IMR-90 (cell line): ENCODE measurements at regions not wholly inside any gene's neighbourhood (a gene's known extent, or its start where the extent isn't known, plus 50 kb on each side); places are given as distances from the start of the nearest gene placed in this dataset.

ENCODE experiments used
- ATAC-seq: fragments of 200-7000 bp; cut with Tn5 transposase; 2 replicates; pipeline ENCODE4 v1.9.1; 2020; ENCODE audit warnings: low read depth, mild to moderate bottlenecking, moderate library complexity
- BruUV-seq: library from RNA; stranded (reverse); fragments of 400-500 nt; replicated peaks from 2 replicates; lab custom pipeline; 2021; lab: Mats Ljungman, UMichigan
- CTCF ChIA-PET: fragments of 300-600 bp; formaldehyde crosslinking; extraction: SDS; loops from one replicate; lab custom pipeline; 2021; ENCODE audit warnings: antibody characterized with exemption; lab: Yijun Ruan, JAX
- POLR2A ChIA-PET: fragments of 300-600 bp; sonication (Branson Sonifier 250); formaldehyde crosslinking; loops from one replicate; lab custom pipeline; 2022; ENCODE audit warnings: antibody characterized with exemption; ENCODE audit not compliant: unreplicated experiment; lab: Charles Lee
- DNase-seq: peaks from one replicate; pipeline ENCODE4 v3.0.0; 2013
- H2AFZ ChIP-seq: replicated peaks from 2 replicates; pipeline ENCODE3; 2013; ENCODE audit warnings: low read length, mild to moderate bottlenecking; ENCODE audit not compliant: poor library complexity
- H2AK5ac ChIP-seq: 2 replicates; pipeline ENCODE4 v1.6.1; 2013; ENCODE audit warnings: low read depth, low read length, inconsistent platforms
- H2AK9ac ChIP-seq: replicated peaks from 2 replicates; pipeline ENCODE3; 2013; ENCODE audit warnings: mild to moderate bottlenecking, low read depth, low read length, moderate library complexity; ENCODE audit not compliant: poor library complexity
- H2BK120ac ChIP-seq: 2 replicates; pipeline ENCODE4 v1.6.1; 2013; ENCODE audit warnings: low read depth, low read length, inconsistent platforms
- H2BK15ac ChIP-seq: 3 replicates; pipeline ENCODE4 v1.6.1; 2013; ENCODE audit warnings: low read depth, low read length, inconsistent platforms
- H2BK20ac ChIP-seq: 2 replicates; pipeline ENCODE4 v1.6.1; 2013; ENCODE audit warnings: low read depth, mild to moderate bottlenecking, inconsistent platforms, low read length, moderate library complexity
- H2BK5ac ChIP-seq: 2 replicates; pipeline ENCODE4 v1.6.1; 2013; ENCODE audit warnings: mild to moderate bottlenecking, low read depth, low read length, inconsistent platforms; ENCODE audit not compliant: poor library complexity, severe bottlenecking
- H3K14ac ChIP-seq: replicated peaks from 2 replicates; pipeline ENCODE4 v1.6.1; 2013; ENCODE audit warnings: low read depth, low read length, inconsistent platforms
- H3K18ac ChIP-seq: 2 replicates; pipeline ENCODE4 v1.6.1; 2013; ENCODE audit warnings: low read depth, low read length, control low read depth
- H3K23ac ChIP-seq: 2 replicates; pipeline ENCODE4 v1.6.1; 2013; ENCODE audit warnings: low read depth, low read length, inconsistent platforms
- H3K27ac ChIP-seq: 2 replicates; pipeline ENCODE4 v1.5.1; 2013; ENCODE audit warnings: mild to moderate bottlenecking, control low read depth, low read length; ENCODE audit not compliant: insufficient read depth
- H3K27me3 ChIP-seq: 2 replicates; pipeline ENCODE4 v1.6.1; 2013; ENCODE audit warnings: low read length; ENCODE audit not compliant: control insufficient read depth, insufficient read depth
- H3K36me3 ChIP-seq: 2 replicates; pipeline ENCODE4 v1.6.1; 2013; ENCODE audit warnings: low read length, mixed read lengths; ENCODE audit not compliant: control insufficient read depth, insufficient read depth
- H3K4ac ChIP-seq: 2 replicates; pipeline ENCODE4 v1.6.1; 2013; ENCODE audit warnings: low read depth, low read length, inconsistent platforms
- H3K4me1 ChIP-seq: 2 replicates; pipeline ENCODE4 v1.6.1; 2013; ENCODE audit warnings: low read length, mixed read lengths; ENCODE audit not compliant: control insufficient read depth, insufficient read depth
- H3K4me2 ChIP-seq: 2 replicates; pipeline ENCODE4 v1.6.1; 2013; ENCODE audit warnings: low read depth, mild to moderate bottlenecking, control low read depth, low read length, moderate library complexity
- H3K4me3 ChIP-seq: 2 replicates; pipeline ENCODE4 v1.5.1; 2013; ENCODE audit warnings: low read depth, mild to moderate bottlenecking, control low read depth, low read length, moderate library complexity; ENCODE audit not compliant: insufficient read depth
- H3K56ac ChIP-seq: 2 replicates; pipeline ENCODE4 v1.6.1; 2013; ENCODE audit warnings: low read length, inconsistent platforms; ENCODE audit not compliant: insufficient read depth; ENCODE audit errors: extremely low read depth
- H3K79me1 ChIP-seq, 2 experiments: 2 replicates each; pipeline ENCODE4 v1.6.1; 2013; ENCODE audit warnings: low read length in 2 of 2, inconsistent platforms in 1 of 2, low read depth in 1 of 2
- H3K9ac ChIP-seq: 2 replicates; pipeline ENCODE4 v1.6.1; 2013; ENCODE audit warnings: low read depth, low read length, control low read depth
- H3K9me1 ChIP-seq: 2 replicates; pipeline ENCODE4 v1.6.1; 2013; ENCODE audit warnings: low read length, inconsistent platforms; ENCODE audit not compliant: insufficient read depth
- H3K9me3 ChIP-seq: 2 replicates; pipeline ENCODE4 v1.6.1; 2013; ENCODE audit warnings: low read length; ENCODE audit not compliant: control insufficient read depth, insufficient read depth
- H4K20me1 ChIP-seq: 2 replicates; pipeline ENCODE4 v1.6.1; 2013; ENCODE audit warnings: low read length, inconsistent platforms; ENCODE audit not compliant: insufficient read depth
- H4K5ac ChIP-seq: 2 replicates; pipeline ENCODE4 v1.6.1; 2013; ENCODE audit warnings: mild to moderate bottlenecking, low read depth, low read length, control low read depth
- H4K8ac ChIP-seq, 2 experiments: 2 replicates each; pipeline ENCODE4 v1.6.1; 2013; ENCODE audit warnings: low read depth in 2 of 2, low read length in 2 of 2, control low read depth in 1 of 2, inconsistent platforms in 1 of 2
- H4K91ac ChIP-seq: 2 replicates; pipeline ENCODE4 v1.6.1; 2013; ENCODE audit warnings: low read depth, low read length, inconsistent platforms; ENCODE audit not compliant: insufficient read depth
- MAFK ChIP-seq: IDR thresholded peaks from 2 replicates; pipeline ENCODE4 v1.6.1; 2012; ENCODE audit warnings: low read depth, low read length, improper control_type of control experiment
- WGBS, 2 experiments: methylation state at CpG; one replicate each; pipeline versions ENCODE4 v1.1.5 to v1.1.7; 2013; ENCODE audit warnings: missing lambda C conversion rate in 2 of 2; ENCODE audit not compliant: insufficient read length in 1 of 2; ENCODE audit errors: extremely low coverage in 2 of 2; 5-methylcytosine and 5-hydroxymethylcytosine counted together
- dilution Hi-C: fragments of 300-500 bp; cut with HindIII; formaldehyde crosslinking; loops from one replicate; pipeline ENCODE4 v1.14.3; 2018; ENCODE audit warnings: low sequenced_read_pairs; ENCODE audit not compliant: unreplicated experiment
- in situ Hi-C: fragments of 300-500 bp; cut with MboI; formaldehyde crosslinking; loops from 3 replicates; pipeline ENCODE4 v1.14.3; 2019; ENCODE audit warnings: low sequenced_read_pairs, inconsistent platforms, mixed read lengths
- intact Hi-C: fragments of 100-400 bp; cut with micrococcal nuclease; formaldehyde crosslinking; loops from 2 replicates; pipeline ENCODE4 v1.10.0; 2022

DNA sequence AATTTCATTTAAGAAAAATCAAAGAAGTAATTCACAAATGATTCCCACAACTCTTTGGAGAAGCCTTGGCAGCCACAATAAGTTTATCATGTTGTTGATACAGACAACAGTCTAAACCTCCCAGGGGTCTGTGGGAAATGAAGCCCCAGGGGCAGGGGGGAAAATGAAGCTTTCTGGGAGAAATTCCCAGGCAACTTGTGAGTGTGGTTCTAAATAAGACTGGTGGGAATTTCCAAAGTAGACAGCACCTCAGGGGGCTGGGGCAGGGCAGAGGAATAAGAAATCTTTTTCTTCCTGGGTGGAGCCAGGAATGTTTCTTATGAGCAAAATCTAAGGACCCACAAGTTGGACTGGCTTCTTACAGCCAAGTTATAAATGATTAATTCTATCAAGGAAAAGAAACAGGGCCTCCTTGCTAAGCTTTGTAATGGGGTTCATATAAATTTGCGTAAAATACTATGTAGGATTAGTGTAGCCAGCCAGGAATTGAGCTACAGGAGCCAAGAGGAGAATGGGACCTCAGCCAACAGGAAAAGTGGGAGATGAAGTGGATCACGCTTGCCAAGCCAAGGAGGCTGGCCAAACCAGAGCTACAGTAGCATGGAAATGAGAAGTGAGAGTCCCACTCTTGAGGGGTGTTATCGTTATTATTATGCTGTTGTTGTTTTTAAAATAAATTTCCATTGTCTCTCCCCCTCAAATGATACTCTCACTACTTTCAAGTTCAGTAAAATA is 182.9 kb upstream of the FAR2 start:
- Histone ChIP-seq H3K4me3 (no peak overlapping the region), H4K91ac (no peak overlapping the region), H3K4ac (no peak overlapping the region), H3K9me3 (no peaks in the 10 kb centered on the region), H3K56ac (no peak overlapping the region), H2BK5ac (no peak overlapping the region), H2BK15ac (no peak overlapping the region), H2BK120ac (no peak overlapping the region), H3K27me3 (no peaks in the 10 kb centered on the region), H3K9me1 (no peaks in the 10 kb centered on the region), H4K5ac (no peak overlapping the region), H3K18ac (no peak overlapping the region), H3K4me1 (no peaks in the 10 kb centered on the region), H3K9ac (no peak overlapping the region), H3K14ac (no peak overlapping the region), H3K4me2 (no peak overlapping the region), H2AK9ac (no peak overlapping the region), H2BK20ac (no peak overlapping the region), H3K36me3 (no peaks in the 10 kb centered on the region), H3K79me1 (no peaks in the 10 kb centered on the region), H3K27ac (no peak overlapping the region), H2AK5ac (no peak overlapping the region), H3K23ac (0 out of 2 replicates have a peak overlapping the region, but pooled peaks have one; percentile 24), H2AFZ (no peak overlapping the region), H4K20me1 (no peaks in the 10 kb centered on the region), H4K8ac (no peak overlapping the region)
- WGBS, 2 experiments, result 17% methylated on average over 1 of the region's 3 CpGs; no CpG with 5 or more reads in 1 of the 2 experiments
- TF ChIP-seq MAFK, result no peak
- no TSS peak for BruUV-seq
- intact Hi-C loops, result no loop called here
- ChIA-PET POLR2A (interaction anchor here (0.6 kb wide), 1 partner anchor 8 kb away, joined by 15 read pairs; no protein-coding TSS in a partner anchor), CTCF (no interaction called here)
- ATAC-seq, result no peak
- dilution Hi-C loops, result no loop called here
- in situ Hi-C loops, result no loop called here
- peak; percentile 20 for DNase-seq
